Heart left ventricle (tissue), 13 donors: ENCODE measurements at regions not wholly inside any gene's neighbourhood (a gene's known extent, or its start where the extent isn't known, plus 50 kb on each side); places are given as distances from the start of the nearest gene placed in this dataset.

Experiments
- POLR2A ChIP-seq, 2 donors: fragments of 450-650 bp; IDR thresholded peaks; one replicate each; pipeline ENCODE4 v1.6.1; 2017; ENCODE audit warnings: antibody characterized with exemption in 2 of 2, mild to moderate bottlenecking in 2 of 2, moderate library complexity in 2 of 2
- TF ChIP-seq, protein P1 (sequence below), 12 donors: fragments of 200-600 bp; sonication (generic) in 4 of 12; IDR thresholded peaks; one replicate each; pipeline versions ENCODE4 v1.5.0 to v1.8.0; 2018 to 2022; ENCODE audit warnings: antibody characterized with exemption in 12 of 12, mild to moderate bottlenecking in 5 of 12
- donor health status: ischemic (EF 13 %, LVEDD 7.1; RV severe dilation, severe dysfunction).
- donor health status: DM: no; HTN: yes; CAD: no.
- donor health status: DM: no; HTN: no; CAD: no.
- donor health status: ischemic (EF 25% LVEDD 6.9; RV normal size, moderate dysfunction).
- donor health status: ischemic (EF 25% LVEDD 5.7; RV mildly dilated, moderate dysfunction).
- donor health status: ischemic (EF 35%, LVEDD 5.7; RV mildly dilated, moderate dysfunction).
- donor health status: nonischemic (EF 11% LVEDD 7.7; RV severe dilation, severe dysfunction).
- donor health status: DM: yes; HTN: yes; CAD: no.
- donor health status: PGD.
- donor health status: ischemic (EF 29% LVEDD 5.4; RV normal size, mild dysfunction).
- donor health status: nonischemic (EF 23%, LVEDD 6.1; RV moderate dilation, normal function).

DNA sequence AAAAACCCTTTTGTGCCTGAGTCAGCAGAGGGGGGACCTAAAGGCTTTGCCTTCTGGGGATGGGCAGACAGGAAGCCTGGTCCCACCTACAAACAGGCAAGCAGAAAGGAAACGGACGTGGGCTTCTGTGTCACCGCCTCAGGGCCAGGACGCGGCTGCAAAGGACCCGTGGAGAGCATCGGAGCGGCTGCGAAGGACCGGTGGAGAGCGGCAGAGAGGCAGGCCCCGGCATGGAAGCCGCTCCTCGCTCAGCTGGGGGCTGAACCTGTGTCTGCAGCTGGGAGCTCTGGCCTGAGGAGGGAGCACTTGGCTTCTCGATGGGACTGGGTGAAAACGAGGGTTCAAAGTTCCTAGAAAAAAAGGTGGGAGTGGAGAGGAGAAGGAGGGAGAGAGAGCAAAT is 125.4 kb upstream of the PPP2R2D start:
- TF ChIP-seq, protein P1, sequence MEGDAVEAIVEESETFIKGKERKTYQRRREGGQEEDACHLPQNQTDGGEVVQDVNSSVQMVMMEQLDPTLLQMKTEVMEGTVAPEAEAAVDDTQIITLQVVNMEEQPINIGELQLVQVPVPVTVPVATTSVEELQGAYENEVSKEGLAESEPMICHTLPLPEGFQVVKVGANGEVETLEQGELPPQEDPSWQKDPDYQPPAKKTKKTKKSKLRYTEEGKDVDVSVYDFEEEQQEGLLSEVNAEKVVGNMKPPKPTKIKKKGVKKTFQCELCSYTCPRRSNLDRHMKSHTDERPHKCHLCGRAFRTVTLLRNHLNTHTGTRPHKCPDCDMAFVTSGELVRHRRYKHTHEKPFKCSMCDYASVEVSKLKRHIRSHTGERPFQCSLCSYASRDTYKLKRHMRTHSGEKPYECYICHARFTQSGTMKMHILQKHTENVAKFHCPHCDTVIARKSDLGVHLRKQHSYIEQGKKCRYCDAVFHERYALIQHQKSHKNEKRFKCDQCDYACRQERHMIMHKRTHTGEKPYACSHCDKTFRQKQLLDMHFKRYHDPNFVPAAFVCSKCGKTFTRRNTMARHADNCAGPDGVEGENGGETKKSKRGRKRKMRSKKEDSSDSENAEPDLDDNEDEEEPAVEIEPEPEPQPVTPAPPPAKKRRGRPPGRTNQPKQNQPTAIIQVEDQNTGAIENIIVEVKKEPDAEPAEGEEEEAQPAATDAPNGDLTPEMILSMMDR (IDR thresholded peaks at IDR 0.05), result no peak
- TF ChIP-seq POLR2A (IDR thresholded peaks at IDR 0.05), result no peak
